NCI-H510A treated with DMSO at 0.1 percent for 48 hours (cell line): ENCODE measurements at regions not wholly inside any gene's neighbourhood (a gene's known extent, or its start where the extent isn't known, plus 50 kb on each side); places are given as distances from the start of the nearest gene placed in this dataset.
A peak's percentile ranks its signal among the peaks of the same experiment; 100 is the strongest.

ENCODE experiments used
- DNase-seq: peaks from one replicate; lab custom pipeline; 2025; lab: John Stamatoyannopoulos, UW

GRCh38 chr18:1559563-1559962 lies 654.9 kb downstream of the ADCYAP1 start:
- DNase-seq = no peak

- no peak for DNase-seq
Observed at GRCh38 chr18:1564793-1565192, 660.1 kb downstream of the ADCYAP1 start.

GRCh38 chr18:1571206-1571605 lies 666.5 kb downstream of the ADCYAP1 start:
- no peak for DNase-seq

- DNase-seq = no peak
Observed at GRCh38 chr18:1573732-1574131, 669.1 kb downstream of the ADCYAP1 start.

- DNase-seq = no peak
Observed at GRCh38 chr18:1575084-1575483, 670.4 kb downstream of the ADCYAP1 start.

- no peak for DNase-seq
Observed at GRCh38 chr18:1578505-1578904, 673.8 kb downstream of the ADCYAP1 start.

- no peak for DNase-seq
Observed at GRCh38 chr18:1581581-1581980, 676.9 kb downstream of the ADCYAP1 start.

GRCh38 chr18:1585881-1586488 lies 681.3 kb downstream of the ADCYAP1 start:
- peak; percentile 74 for DNase-seq

GRCh38 chr18:1593091-1593490 lies 688.4 kb downstream of the ADCYAP1 start:
- DNase-seq = no peak

- DNase-seq = no peak
Observed at GRCh38 chr18:1595195-1595594, 690.5 kb downstream of the ADCYAP1 start.

GRCh38 chr18:1599196-1599595 lies 694.5 kb downstream of the ADCYAP1 start:
- DNase-seq = no peak

GRCh38 chr18:1604751-1605150 lies 700.1 kb downstream of the ADCYAP1 start:
- no peak for DNase-seq

- no peak for DNase-seq
Observed at GRCh38 chr18:1618364-1618763, 713.7 kb downstream of the ADCYAP1 start.

GRCh38 chr18:1619507-1619906 lies 714.8 kb downstream of the ADCYAP1 start:
- no peak for DNase-seq

GRCh38 chr18:1624612-1625011 lies 719.9 kb downstream of the ADCYAP1 start:
- no peak for DNase-seq

GRCh38 chr18:1627494-1627893 lies 722.8 kb downstream of the ADCYAP1 start:
- DNase-seq = no peak

GRCh38 chr18:1648712-1649111 lies 744.0 kb downstream of the ADCYAP1 start:
- DNase-seq = no peak

GRCh38 chr18:1652018-1652417 lies 747.3 kb downstream of the ADCYAP1 start:
- no peak for DNase-seq

GRCh38 chr18:1653873-1654272 lies 749.2 kb downstream of the ADCYAP1 start:
- DNase-seq = no peak

- DNase-seq = peak; percentile 19
Observed at GRCh38 chr18:1657876-1658275, 753.2 kb downstream of the ADCYAP1 start.

GRCh38 chr18:1658908-1659566 lies 754.4 kb downstream of the ADCYAP1 start:
- DNase-seq = peak; percentile 90

GRCh38 chr18:1663879-1664705 lies 759.4 kb downstream of the ADCYAP1 start:
- peak; percentile 15 for DNase-seq

- no peak for DNase-seq
Observed at GRCh38 chr18:1665079-1665478, 760.4 kb downstream of the ADCYAP1 start.
